DND-41 (cell line): ENCODE measurements at regions not wholly inside any gene's neighbourhood (a gene's known extent, or its start where the extent isn't known, plus 50 kb on each side); places are given as distances from the start of the nearest gene placed in this dataset.

ENCODE experiments used
- ATAC-seq: fragments of 200-7000 bp; cut with Tn5 transposase; 3 replicates; pipeline ENCODE4 v1.9.1; 2021; ENCODE audit warnings: low read depth; ENCODE audit not compliant: insufficient read depth
- DNase-seq: peaks from one replicate; pipeline ENCODE4 v3.0.0-alpha.2; 2020
- H2AFZ ChIP-seq: 2 replicates; pipeline ENCODE4 v1.6.0; 2012; ENCODE audit warnings: low read depth, low read length
- H3K27ac ChIP-seq: 2 replicates; pipeline ENCODE4 v1.5.1; 2012; ENCODE audit warnings: low read length, inconsistent platforms
- H3K27me3 ChIP-seq: fragments of 200-600 bp; sonication (generic); 2 replicates; pipeline ENCODE4 v1.6.0; 2012; ENCODE audit warnings: low read length, mild to moderate bottlenecking, inconsistent platforms; ENCODE audit not compliant: insufficient read depth, poor library complexity
- H3K36me3 ChIP-seq: 2 replicates; pipeline ENCODE4 v1.5.1; 2012; ENCODE audit warnings: low read length, inconsistent platforms; ENCODE audit not compliant: insufficient read depth
- H3K4me1 ChIP-seq: 2 replicates; pipeline ENCODE4 v1.5.1; 2012; ENCODE audit warnings: mild to moderate bottlenecking, low read length; ENCODE audit not compliant: insufficient read depth
- H3K4me2 ChIP-seq: 2 replicates; pipeline ENCODE4 v1.6.0; 2012; ENCODE audit warnings: mild to moderate bottlenecking, moderate library complexity, low read length, inconsistent platforms; ENCODE audit not compliant: insufficient read depth
- H3K4me3 ChIP-seq, 2 experiments: fragments of 200-600 bp in 1 of 2; shearing (Covaris generic) in 1 of 2; 2 replicates each; pipeline ENCODE4 v1.5.1; 2012 to 2016; ENCODE audit warnings: inconsistent platforms in 2 of 2, low read length in 2 of 2, mild to moderate bottlenecking in 2 of 2, low read depth in 1 of 2, moderate library complexity in 1 of 2
- H3K79me2 ChIP-seq: 2 replicates; pipeline ENCODE4 v1.6.0; 2012; ENCODE audit warnings: low read length, inconsistent platforms; ENCODE audit not compliant: insufficient read depth
- H3K9ac ChIP-seq: 2 replicates; pipeline ENCODE4 v1.6.0; 2012; ENCODE audit warnings: low read depth, mild to moderate bottlenecking, inconsistent platforms, low read length, moderate library complexity
- H3K9me3 ChIP-seq: 2 replicates; pipeline ENCODE4 v1.5.1; 2012; ENCODE audit warnings: low read length, moderate library complexity, mild to moderate bottlenecking, inconsistent platforms; ENCODE audit not compliant: insufficient read depth, severe bottlenecking
- H4K20me1 ChIP-seq: 2 replicates; pipeline ENCODE4 v1.6.0; 2012; ENCODE audit warnings: low read length; ENCODE audit not compliant: insufficient read depth
- EZH2 ChIP-seq: IDR thresholded peaks from 3 replicates; pipeline ENCODE4 v1.6.1; 2012; ENCODE audit warnings: borderline replicate concordance, low read depth, mild to moderate bottlenecking, moderate library complexity, low read length, inconsistent platforms; ENCODE audit not compliant: severe bottlenecking
- TF ChIP-seq, protein P1 (sequence below): IDR thresholded peaks from 2 replicates; pipeline ENCODE4 v1.5.1; 2012; ENCODE audit warnings: borderline replicate concordance, low read length, moderate library complexity, mild to moderate bottlenecking; ENCODE audit not compliant: poor library complexity, severe bottlenecking; ENCODE audit errors: extremely low read depth

DNA sequence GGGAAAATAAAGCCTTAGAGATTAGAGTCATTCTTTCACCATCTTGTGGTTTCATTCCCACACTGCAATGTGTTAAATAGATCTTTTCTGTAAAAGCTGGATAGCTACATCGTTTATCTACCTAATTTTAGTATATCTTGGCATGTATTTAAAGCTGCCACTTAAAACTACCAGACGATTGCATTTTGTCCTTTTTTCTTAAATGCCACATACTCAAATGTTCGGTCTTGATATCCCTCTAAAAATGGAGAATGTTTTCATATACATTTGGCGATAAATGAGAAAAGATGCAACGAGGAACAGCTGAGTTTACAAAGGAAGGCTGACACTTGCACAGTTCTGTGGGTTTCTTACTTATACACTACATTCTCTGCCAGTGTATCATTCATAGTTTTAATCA is 148.3 kb downstream of the CENPC start:
- ATAC-seq, result no peak
- Histone ChIP-seq H3K36me3 (no peaks in the 10 kb centered on the region), H3K9ac (no peak overlapping the region), H3K4me3 (no peak overlapping the region), H4K20me1 (no peaks in the 10 kb centered on the region), H3K4me2 (no peak overlapping the region), H3K9me3 (no peaks in the 10 kb centered on the region), H3K4me1 (no peaks in the 10 kb centered on the region), H2AFZ (no peak overlapping the region), H3K79me2 (no peaks in the 10 kb centered on the region), H3K27ac (no peak overlapping the region), H3K27me3 (no peaks in the 10 kb centered on the region)
- no peak for TF ChIP-seq EZH2
- TF ChIP-seq, protein P1, sequence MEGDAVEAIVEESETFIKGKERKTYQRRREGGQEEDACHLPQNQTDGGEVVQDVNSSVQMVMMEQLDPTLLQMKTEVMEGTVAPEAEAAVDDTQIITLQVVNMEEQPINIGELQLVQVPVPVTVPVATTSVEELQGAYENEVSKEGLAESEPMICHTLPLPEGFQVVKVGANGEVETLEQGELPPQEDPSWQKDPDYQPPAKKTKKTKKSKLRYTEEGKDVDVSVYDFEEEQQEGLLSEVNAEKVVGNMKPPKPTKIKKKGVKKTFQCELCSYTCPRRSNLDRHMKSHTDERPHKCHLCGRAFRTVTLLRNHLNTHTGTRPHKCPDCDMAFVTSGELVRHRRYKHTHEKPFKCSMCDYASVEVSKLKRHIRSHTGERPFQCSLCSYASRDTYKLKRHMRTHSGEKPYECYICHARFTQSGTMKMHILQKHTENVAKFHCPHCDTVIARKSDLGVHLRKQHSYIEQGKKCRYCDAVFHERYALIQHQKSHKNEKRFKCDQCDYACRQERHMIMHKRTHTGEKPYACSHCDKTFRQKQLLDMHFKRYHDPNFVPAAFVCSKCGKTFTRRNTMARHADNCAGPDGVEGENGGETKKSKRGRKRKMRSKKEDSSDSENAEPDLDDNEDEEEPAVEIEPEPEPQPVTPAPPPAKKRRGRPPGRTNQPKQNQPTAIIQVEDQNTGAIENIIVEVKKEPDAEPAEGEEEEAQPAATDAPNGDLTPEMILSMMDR, result no peak
- no peak for DNase-seq

DNA sequence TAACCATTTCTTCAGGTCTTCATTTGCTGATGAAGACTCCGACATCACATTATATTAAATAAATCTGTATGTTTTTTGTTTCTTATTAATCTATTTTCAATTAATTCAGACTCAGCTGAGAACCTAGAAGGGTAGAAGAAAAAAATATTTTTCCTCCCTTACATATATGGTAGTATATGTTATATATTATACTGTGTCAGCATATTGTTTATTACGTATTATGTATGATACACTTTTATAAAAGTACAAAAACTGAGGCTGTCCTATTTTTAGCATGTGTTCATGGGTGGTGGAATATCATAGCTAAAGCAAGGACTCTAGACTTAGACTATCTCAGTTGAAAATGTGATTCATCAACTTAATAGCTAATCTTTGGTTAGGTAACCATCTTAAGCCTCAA is 149.3 kb downstream of the CENPC start:
- Histone ChIP-seq H2AFZ (no peak overlapping the region), H3K4me2 (no peak overlapping the region), H3K4me1 (no peaks in the 10 kb centered on the region), H3K9me3 (no peaks in the 10 kb centered on the region), H3K27me3 (no peaks in the 10 kb centered on the region), H3K4me3 (no peak overlapping the region), H4K20me1 (no peaks in the 10 kb centered on the region), H3K79me2 (no peaks in the 10 kb centered on the region), H3K9ac (no peak overlapping the region), H3K36me3 (no peaks in the 10 kb centered on the region), H3K27ac (no peak overlapping the region)
- no peak for ATAC-seq
- DNase-seq, result no peak
- TF ChIP-seq, protein P1, result no peak
- no peak for TF ChIP-seq EZH2

DNA sequence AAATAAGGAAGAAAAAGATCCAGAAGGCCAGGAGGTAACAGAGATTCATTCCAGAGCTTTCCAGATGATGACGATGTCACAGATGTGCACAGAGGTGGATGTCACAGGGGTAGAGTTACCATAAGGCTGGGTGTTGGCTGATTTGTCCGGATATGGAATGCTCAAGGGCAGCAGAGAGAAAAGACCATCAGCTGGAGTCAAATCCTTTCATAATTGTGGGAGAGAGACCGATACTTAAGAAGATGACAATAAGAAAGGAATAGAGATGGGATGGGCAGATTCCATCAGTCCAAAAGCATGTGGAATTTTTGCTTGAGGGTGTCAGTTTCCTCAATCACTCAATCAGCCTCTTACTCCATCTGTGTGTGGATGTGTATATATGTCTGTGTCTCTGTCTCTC is 150.4 kb downstream of the CENPC start:
- H3K27me3 ChIP-seq, result no peaks in the 10 kb centered on the region
- no peak for ATAC-seq
- no peaks in the 10 kb centered on the region for H3K4me1 ChIP-seq
- no peaks in the 10 kb centered on the region for H4K20me1 ChIP-seq
- H3K9ac ChIP-seq, result no peak overlapping the region
- H2AFZ ChIP-seq, result no peak overlapping the region
- TF ChIP-seq, protein P1, result no peak
- TF ChIP-seq EZH2, result no peak
- H3K79me2 ChIP-seq, result no peaks in the 10 kb centered on the region
- H3K36me3 ChIP-seq, result no peaks in the 10 kb centered on the region
- no peak for DNase-seq
- no peak overlapping the region for H3K27ac ChIP-seq
- H3K4me3 ChIP-seq, result no peak overlapping the region
- H3K9me3 ChIP-seq, result no peaks in the 10 kb centered on the region
- no peak overlapping the region for H3K4me2 ChIP-seq
